HG03103 (cell line): ENCODE measurements at regions not wholly inside any gene's neighbourhood (a gene's known extent, or its start where the extent isn't known, plus 50 kb on each side); places are given as distances from the start of the nearest gene placed in this dataset.

ENCODE experiments used
- ATAC-seq: cut with Tn5 transposase; IDR thresholded peaks from one replicate; pipeline ENCODE4 v1.9.1; 2021; ENCODE audit warnings: low read depth; ENCODE audit not compliant: unreplicated experiment

- no peak for ATAC-seq
Measured at GRCh38 chr4:14215116-14215770, 587.7 kb upstream of the BOD1L1 start.

GRCh38 chr4:14217401-14217800 lies 589.9 kb upstream of the BOD1L1 start:
- no peak for ATAC-seq

GRCh38 chr4:14218641-14219040 lies 591.1 kb upstream of the BOD1L1 start:
- no peak for ATAC-seq

- no peak for ATAC-seq
Measured at GRCh38 chr4:14221176-14221575, 593.7 kb upstream of the BOD1L1 start.

- no peak for ATAC-seq
Measured at GRCh38 chr4:14222377-14223029, 595.0 kb upstream of the BOD1L1 start.

GRCh38 chr4:14223461-14223860 lies 595.9 kb upstream of the BOD1L1 start:
- ATAC-seq, result no peak

- no peak for ATAC-seq
Measured at GRCh38 chr4:14225688-14226207, 598.2 kb upstream of the BOD1L1 start.

GRCh38 chr4:14233126-14233525 lies 605.6 kb upstream of the BOD1L1 start:
- ATAC-seq, result no peak

- no peak for ATAC-seq
Measured at GRCh38 chr4:14234307-14234706, 606.8 kb upstream of the BOD1L1 start.

- ATAC-seq, result no peak
Measured at GRCh38 chr4:14236359-14236758, 608.8 kb upstream of the BOD1L1 start.

GRCh38 chr4:14237911-14238310 lies 610.4 kb upstream of the BOD1L1 start:
- no peak for ATAC-seq

- no peak for ATAC-seq
Measured at GRCh38 chr4:14241574-14241973, 614.0 kb upstream of the BOD1L1 start.

GRCh38 chr4:14247767-14248166 lies 620.2 kb upstream of the BOD1L1 start:
- ATAC-seq, result no peak

GRCh38 chr4:14249226-14249625 lies 621.7 kb upstream of the BOD1L1 start:
- ATAC-seq, result no peak

GRCh38 chr4:14254252-14254651 lies 626.7 kb upstream of the BOD1L1 start:
- peak; percentile 52 for ATAC-seq

- no peak for ATAC-seq
Measured at GRCh38 chr4:14254926-14255325, 627.4 kb upstream of the BOD1L1 start.

GRCh38 chr4:14257903-14258302 lies 630.4 kb upstream of the BOD1L1 start:
- ATAC-seq, result no peak

GRCh38 chr4:14259936-14260335 lies 632.4 kb upstream of the BOD1L1 start:
- no peak for ATAC-seq

GRCh38 chr4:14260591-14260990 lies 633.1 kb upstream of the BOD1L1 start:
- no peak for ATAC-seq

- ATAC-seq, result no peak
Measured at GRCh38 chr4:14262221-14262620, 634.7 kb upstream of the BOD1L1 start.

GRCh38 chr4:14264437-14264836 lies 636.9 kb upstream of the BOD1L1 start:
- ATAC-seq, result no peak

- no peak for ATAC-seq
Measured at GRCh38 chr4:14265651-14266050, 638.1 kb upstream of the BOD1L1 start.
